WTC11 (cell line): ENCODE measurements at regions not wholly inside any gene's neighbourhood (a gene's known extent, or its start where the extent isn't known, plus 50 kb on each side); places are given as distances from the start of the nearest gene placed in this dataset.

Source experiments
- ATAC-seq: fragments of 200-7000 bp; cut with Tn5 transposase; 2 replicates; pipeline ENCODE4 v1.10.0; 2021; ENCODE audit warnings: mild to moderate bottlenecking, moderate library complexity
- CTCF ChIA-PET: fragments of 300-600 bp; sonication (Branson Sonifier 250); formaldehyde crosslinking; loops from one replicate; lab custom pipeline; 2021; ENCODE audit warnings: antibody characterized with exemption; lab: Charles Lee
- POLR2A ChIA-PET: fragments of 350-600 bp; sonication (Branson Sonifier 250); formaldehyde crosslinking; loops from one replicate; lab custom pipeline; 2021; ENCODE audit warnings: antibody characterized with exemption; lab: Charles Lee
- DNase-seq: peaks from one replicate; pipeline ENCODE4 v3.0.0; 2021; ENCODE audit warnings: low spot score
- H3K27ac Mint-ChIP-seq: 2 replicates; pipeline ENCODE4 v1.8.0; 2021; ENCODE audit warnings: mixed read lengths
- H3K27me3 Mint-ChIP-seq: 2 replicates; pipeline ENCODE4 v1.8.0; 2021; ENCODE audit warnings: low read depth, mild to moderate bottlenecking, moderate library complexity, mixed read lengths
- H3K36me3 Mint-ChIP-seq: 2 replicates; pipeline ENCODE4 v1.8.0; 2021; ENCODE audit warnings: mixed read lengths
- H3K4me1 Mint-ChIP-seq: 2 replicates; pipeline ENCODE4 v1.8.0; 2022; ENCODE audit warnings: mixed read lengths
- H3K4me3 Mint-ChIP-seq: 2 replicates; pipeline ENCODE4 v1.8.0; 2021; ENCODE audit warnings: mild to moderate bottlenecking, moderate library complexity, mixed read lengths
- H3K9me3 Mint-ChIP-seq: 2 replicates; pipeline ENCODE4 v1.8.0; 2021; ENCODE audit warnings: mixed read lengths
- ATF6 ChIP-seq: sonication (generic); formaldehyde crosslinking; IDR thresholded peaks from 2 replicates; pipeline ENCODE4 v1.8.1; 2023; ENCODE audit warnings: mild to moderate bottlenecking, missing genetic modification reagents
- FOXJ3 ChIP-seq: sonication (generic); formaldehyde crosslinking; IDR thresholded peaks from 2 replicates; pipeline ENCODE4 v1.9.0; 2021; ENCODE audit warnings: missing genetic modification reagents, mild to moderate bottlenecking, borderline replicate concordance
- FOXP4 ChIP-seq: sonication (generic); formaldehyde crosslinking; IDR thresholded peaks from 2 replicates; pipeline ENCODE4 v1.8.0; 2022; ENCODE audit warnings: mild to moderate bottlenecking, missing genetic modification reagents
- JAZF1 ChIP-seq: fragments of 250-450 bp; sonication (Bioruptor Pico); IDR thresholded peaks from 2 replicates; pipeline ENCODE4 v1.9.0; 2021; ENCODE audit warnings: moderate library complexity, mild to moderate bottlenecking, inconsistent platforms
- KAT7 ChIP-seq: sonication (generic); formaldehyde crosslinking; IDR thresholded peaks from 2 replicates; pipeline ENCODE4 v1.8.1; 2023; ENCODE audit warnings: missing genetic modification reagents, mild to moderate bottlenecking, borderline replicate concordance
- MLX ChIP-seq: sonication (generic); formaldehyde crosslinking; IDR thresholded peaks from 2 replicates; pipeline ENCODE4 v1.8.1; 2023; ENCODE audit warnings: mild to moderate bottlenecking, missing genetic modification reagents, moderate library complexity
- NR1H2 ChIP-seq: sonication (generic); formaldehyde crosslinking; IDR thresholded peaks from 2 replicates; pipeline ENCODE4 v1.9.0; 2021; ENCODE audit warnings: mild to moderate bottlenecking, moderate library complexity, missing genetic modification reagents
- PRDM15 ChIP-seq: sonication (generic); formaldehyde crosslinking; IDR thresholded peaks from 2 replicates; pipeline ENCODE4 v1.8.0; 2022; ENCODE audit warnings: missing genetic modification reagents
- TEAD1 ChIP-seq: sonication (generic); formaldehyde crosslinking; IDR thresholded peaks from 2 replicates; pipeline ENCODE4 v1.8.0; 2022; ENCODE audit warnings: mild to moderate bottlenecking, missing genetic modification reagents
- TEAD4 ChIP-seq: sonication (generic); formaldehyde crosslinking; IDR thresholded peaks from 2 replicates; pipeline ENCODE4 v1.8.0; 2022; ENCODE audit warnings: mild to moderate bottlenecking, missing genetic modification reagents
- USF2 ChIP-seq: sonication (generic); formaldehyde crosslinking; IDR thresholded peaks from 2 replicates; pipeline ENCODE4 v1.8.1; 2023; ENCODE audit warnings: mild to moderate bottlenecking, missing genetic modification reagents, moderate library complexity
- ZNF138 ChIP-seq: sonication (generic); formaldehyde crosslinking; conservative IDR thresholded peaks from 2 replicates; pipeline ENCODE4 v1.8.1; 2022; ENCODE audit warnings: mild to moderate bottlenecking, moderate library complexity, missing genetic modification reagents
- ZNF232 ChIP-seq: sonication (generic); formaldehyde crosslinking; IDR thresholded peaks from 2 replicates; pipeline ENCODE4 v1.8.0; 2022; ENCODE audit warnings: mild to moderate bottlenecking, missing genetic modification reagents
- ZNF396 ChIP-seq: fragments of 250-450 bp; sonication (Bioruptor Pico); IDR thresholded peaks from 2 replicates; pipeline ENCODE4 v1.8.0; 2021; ENCODE audit warnings: mild to moderate bottlenecking, moderate library complexity, borderline replicate concordance
- ZNF671 ChIP-seq: fragments of 250-450 bp; sonication (Bioruptor Pico); IDR thresholded peaks from 2 replicates; pipeline ENCODE4 v1.8.0; 2021; ENCODE audit warnings: mild to moderate bottlenecking

GRCh38 chr4:152265149-152265621, 270.7 kb downstream of the FBXW7 start (continued):
- no peak for TF ChIP-seq ZNF396
- TF ChIP-seq ZNF138 (CRISPR knock-in tag) = no peak
- no peak for TF ChIP-seq FOXJ3 (CRISPR knock-in tag)
- TF ChIP-seq ATF6 (CRISPR knock-in tag) = no peak
- no peak for TF ChIP-seq USF2 (CRISPR knock-in tag)
- no peak for TF ChIP-seq TEAD4 (CRISPR knock-in tag)
- TF ChIP-seq ZNF232 (CRISPR knock-in tag) = no peak

GRCh38 chr4:152264106-152264505, 271.8 kb downstream of the FBXW7 start:
- H3K4me1 Mint-ChIP-seq = no peaks in the 10 kb centered on the region
- ChIA-PET POLR2A (interaction anchor here (0.9 kb wide), 1 partner anchor 40 kb away, joined by 3 read pairs; no protein-coding TSS in a partner anchor), CTCF (no interaction called here)

More at GRCh38 chr4:152264106-152264505, 271.8 kb downstream of the FBXW7 start:
- ATAC-seq (no peak), DNase-seq (no peak)
- H3K9me3 Mint-ChIP-seq = peaks cover 32% of the 10 kb centered on the region
- H3K36me3 Mint-ChIP-seq = peaks cover 9% of the 10 kb centered on the region
- TF ChIP-seq FOXP4 (CRISPR knock-in tag) (no peak), NR1H2 (CRISPR knock-in tag) (no peak), KAT7 (CRISPR knock-in tag) (no peak), MLX (CRISPR knock-in tag) (no peak), FOXJ3 (CRISPR knock-in tag) (no peak), JAZF1 (CRISPR knock-in tag) (no peak), ZNF671 (CRISPR knock-in tag) (no peak), PRDM15 (CRISPR knock-in tag) (no peak), TEAD1 (no peak)
- H3K4me3 Mint-ChIP-seq = no peak overlapping the region
- no peak overlapping the region for H3K27ac Mint-ChIP-seq
- no peaks in the 10 kb centered on the region; the same call in 1 of the 2 replicates for H3K27me3 Mint-ChIP-seq
